Breast epithelium (tissue), 4 donors: ENCODE measurements at regions not wholly inside any gene's neighbourhood (a gene's known extent, or its start where the extent isn't known, plus 50 kb on each side); places are given as distances from the start of the nearest gene placed in this dataset.

Source experiments
- DNase-seq, 2 donors: peaks; one replicate each; pipeline ENCODE4 v3.0.0-alpha.2; 2019; ENCODE audit warnings: low spot score in 2 of 2
- H3K27ac ChIP-seq, 2 donors: fragments of 200-600 bp; sonication (generic) in 1 of 2; one replicate each; pipeline ENCODE4 v1.5.1; 2016 to 2019; ENCODE audit warnings: mild to moderate bottlenecking in 1 of 2
- H3K27me3 ChIP-seq, 2 donors: fragments of 200-600 bp; sonication (generic) in 1 of 2; one replicate each; pipeline versions ENCODE4 v1.5.1 to v1.6.0; 2017 to 2019; ENCODE audit warnings: control low read depth in 1 of 2, mild to moderate bottlenecking in 1 of 2
- H3K36me3 ChIP-seq: fragments of 200-600 bp; one replicate; pipeline ENCODE4 v1.5.1; 2019
- H3K4me1 ChIP-seq, 2 donors: fragments of 200-600 bp; sonication (generic); one replicate each; pipeline ENCODE4 v1.5.1; 2016 to 2019; ENCODE audit warnings: control low read depth in 1 of 2
- H3K4me3 ChIP-seq, 3 donors: fragments of 200-600 bp; sonication (generic); 1 replicate in 2 of 3; 2 replicates in 1 of 3; pipeline ENCODE4 v1.5.1; 2016 to 2019; ENCODE audit warnings: mild to moderate bottlenecking in 3 of 3, moderate library complexity in 2 of 3
- H3K9me3 ChIP-seq, 2 donors: fragments of 200-600 bp; sonication (generic) in 1 of 2; one replicate each; pipeline ENCODE4 v1.5.1; 2016 to 2019; ENCODE audit warnings: control low read depth in 1 of 2
- CTCF ChIP-seq, 3 donors: fragments of 450-650 bp; IDR thresholded peaks; one replicate each; pipeline ENCODE4 v1.5.1; 2016 to 2017; ENCODE audit warnings: antibody characterized with exemption in 3 of 3, mild to moderate bottlenecking in 3 of 3, moderate library complexity in 3 of 3
- POLR2A ChIP-seq: fragments of 450-650 bp; IDR thresholded peaks from one replicate; pipeline ENCODE4 v1.6.1; 2016; ENCODE audit warnings: antibody characterized with exemption, mild to moderate bottlenecking, moderate library complexity
- POLR2AphosphoS5 ChIP-seq, 3 donors: sonication (generic); formaldehyde crosslinking; IDR thresholded peaks; one replicate each; pipeline ENCODE4 v1.6.1; 2017; ENCODE audit warnings: antibody characterized with exemption in 3 of 3
- intact Hi-C: fragments of 100-400 bp; cut with DNase I; formaldehyde crosslinking; loops from one replicate; pipeline ENCODE4 v1.15.1; 2023; ENCODE audit warnings: low total_unique reads

DNA sequence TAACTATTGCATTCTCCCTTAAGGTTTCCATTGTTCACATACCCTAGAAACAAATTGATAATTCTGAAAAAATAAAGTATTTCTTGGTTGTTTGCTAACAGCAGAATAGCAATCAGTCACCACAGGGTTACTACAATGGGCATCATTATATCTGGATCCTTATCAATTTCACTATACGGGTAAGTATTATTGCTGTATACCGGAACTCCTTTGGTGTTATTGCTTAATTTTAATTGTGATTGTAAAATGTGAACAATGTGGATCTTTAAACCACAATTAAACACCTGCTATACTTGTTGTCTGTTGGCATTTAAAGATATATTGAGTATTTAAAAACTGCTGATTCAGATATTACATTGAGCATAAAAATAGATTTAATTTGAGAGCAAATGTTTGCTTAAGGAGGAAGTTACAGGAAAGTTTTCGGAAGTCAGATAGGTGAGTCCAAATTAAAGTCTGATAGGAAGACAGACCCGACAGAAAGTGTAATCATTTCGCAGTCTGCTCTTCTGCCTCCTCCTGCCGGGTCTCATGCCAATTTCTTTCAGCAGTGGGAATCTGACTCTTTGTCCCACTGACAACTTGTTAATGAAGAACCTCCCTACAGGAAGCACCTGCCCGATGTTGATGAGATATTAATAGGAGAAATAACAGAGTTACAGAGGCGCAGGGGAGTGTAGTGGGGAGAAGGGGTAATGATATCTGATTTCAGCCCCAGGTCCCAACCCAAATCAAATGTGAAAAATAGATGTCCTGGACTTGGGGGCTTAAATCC lies 169.7 kb upstream of the TBC1D5 start:
- H3K4me3 ChIP-seq: no peak overlapping the region
- DNase-seq: no peak
- H3K27ac ChIP-seq: no peak overlapping the region
- no peaks in the 10 kb centered on the region for H3K4me1 ChIP-seq
- TF ChIP-seq CTCF (IDR thresholded peaks at IDR 0.05) (no peak), POLR2AphosphoS5 (IDR thresholded peaks at IDR 0.05) (no peak), POLR2A (no peak)
- H3K27me3 ChIP-seq: no peaks in the 10 kb centered on the region
- intact Hi-C loops: no loop called here
- H3K36me3 ChIP-seq: no peaks in the 10 kb centered on the region
- H3K9me3 ChIP-seq: no peaks in the 10 kb centered on the region

DNA sequence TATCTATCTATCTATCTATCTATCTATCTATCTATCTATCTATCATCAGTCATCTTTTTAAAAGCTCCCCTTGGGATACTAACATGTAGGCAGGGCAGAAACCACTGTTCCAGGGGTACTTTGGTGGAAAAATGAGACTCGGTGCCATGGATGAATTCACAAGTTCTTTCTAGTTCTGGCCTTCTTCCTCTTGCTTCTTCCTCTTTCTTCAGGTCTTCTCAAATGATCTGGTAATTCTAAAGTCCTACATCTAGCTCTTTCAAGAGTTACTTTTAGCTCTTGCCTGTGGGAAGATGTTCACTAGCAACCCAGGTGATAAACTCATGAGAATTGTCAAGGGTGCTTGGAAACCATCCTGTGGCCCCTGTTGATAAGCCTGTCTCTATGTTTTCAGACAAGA lies 168.5 kb upstream of the TBC1D5 start:
- Histone ChIP-seq H3K4me3 (no peak overlapping the region), H3K27me3 (no peaks in the 10 kb centered on the region), H3K4me1 (no peaks in the 10 kb centered on the region), H3K9me3 (no peaks in the 10 kb centered on the region), H3K27ac (no peak overlapping the region), H3K36me3 (no peaks in the 10 kb centered on the region)
- TF ChIP-seq POLR2A: no peak
- no peak for TF ChIP-seq POLR2AphosphoS5 (IDR thresholded peaks at IDR 0.05)
- TF ChIP-seq CTCF (IDR thresholded peaks at IDR 0.05): no peak
- intact Hi-C loops: no loop called here
- no peak for DNase-seq

DNA sequence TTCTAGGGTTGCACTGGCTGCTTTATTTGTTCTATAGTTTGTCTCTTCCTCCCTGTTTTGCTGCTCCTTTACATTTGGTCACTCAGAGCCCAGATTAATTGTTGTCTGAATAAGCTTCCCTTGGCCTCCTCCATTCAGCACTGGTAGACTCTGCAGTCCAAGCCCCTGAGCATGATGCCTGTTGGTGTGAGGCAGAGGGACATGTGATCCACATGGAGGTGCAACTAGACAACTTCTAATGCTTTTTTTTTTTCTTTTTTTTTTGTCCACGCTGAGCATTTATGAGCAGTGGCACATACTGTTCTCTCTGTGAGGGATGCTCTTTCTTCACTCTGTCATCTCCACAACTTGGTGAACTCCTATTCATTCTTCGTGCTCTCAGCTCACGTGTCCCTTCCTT lies 167.3 kb upstream of the TBC1D5 start:
- Histone ChIP-seq H3K27ac (no peak overlapping the region), H3K9me3 (no peaks in the 10 kb centered on the region), H3K27me3 (no peaks in the 10 kb centered on the region), H3K4me1 (no peaks in the 10 kb centered on the region), H3K4me3 (no peak overlapping the region), H3K36me3 (no peaks in the 10 kb centered on the region)
- no peak for TF ChIP-seq POLR2AphosphoS5 (IDR thresholded peaks at IDR 0.05)
- no peak for TF ChIP-seq POLR2A
- no peak for TF ChIP-seq CTCF (IDR thresholded peaks at IDR 0.05)
- intact Hi-C loops: no loop called here
- DNase-seq: no peak

GRCh38 chr3:17908399-17909191 lies 166.2 kb upstream of the TBC1D5 start:
- Histone ChIP-seq H3K4me1 (no peaks in the 10 kb centered on the region), H3K36me3 (no peaks in the 10 kb centered on the region), H3K27me3 (no peaks in the 10 kb centered on the region), H3K9me3 (no peaks in the 10 kb centered on the region), H3K27ac (no peak overlapping the region), H3K4me3 (no peak overlapping the region)
- DNase-seq: no peak
- TF ChIP-seq POLR2AphosphoS5 (IDR thresholded peaks at IDR 0.05): no peak
- no peak for TF ChIP-seq POLR2A
- no peak for TF ChIP-seq CTCF (IDR thresholded peaks at IDR 0.05)
- intact Hi-C loops: no loop called here

GRCh38 chr3:17905996-17906395 lies 163.6 kb upstream of the TBC1D5 start:
- H3K36me3 ChIP-seq: no peaks in the 10 kb centered on the region
- intact Hi-C loops: no loop called here
- H3K27me3 ChIP-seq: no peaks in the 10 kb centered on the region
- DNase-seq: no peak
- no peak overlapping the region for H3K4me3 ChIP-seq
- no peak overlapping the region for H3K27ac ChIP-seq
- TF ChIP-seq POLR2AphosphoS5 (IDR thresholded peaks at IDR 0.05) (no peak), POLR2A (no peak), CTCF (IDR thresholded peaks at IDR 0.05) (no peak)
- H3K4me1 ChIP-seq: no peaks in the 10 kb centered on the region
- H3K9me3 ChIP-seq: no peaks in the 10 kb centered on the region
